NCI-H345 (cell line): ENCODE measurements at regions not wholly inside any gene's neighbourhood (a gene's known extent, or its start where the extent isn't known, plus 50 kb on each side); places are given as distances from the start of the nearest gene placed in this dataset.

ENCODE experiments used
- DNase-seq: peaks from one replicate; lab custom pipeline; 2025; lab: John Stamatoyannopoulos, UW

- DNase-seq, result no peak
Observed at GRCh38 chr13:40190641-40191100, 475.8 kb downstream of the FOXO1 start.

- DNase-seq, result no peak
Observed at GRCh38 chr13:40191186-40191980, 475.1 kb downstream of the FOXO1 start.

- DNase-seq, result no peak
Observed at GRCh38 chr13:40192452-40192851, 474.0 kb downstream of the FOXO1 start.

- DNase-seq, result no peak
Observed at GRCh38 chr13:40192858-40193257, 473.6 kb downstream of the FOXO1 start.

- DNase-seq, result no peak
Observed at GRCh38 chr13:40193286-40194223, 472.9 kb downstream of the FOXO1 start.

- no peak for DNase-seq
Observed at GRCh38 chr13:40194224-40194806, 472.1 kb downstream of the FOXO1 start.

GRCh38 chr13:40197049-40197448 is 469.4 kb downstream of the FOXO1 start:
- no peak for DNase-seq

- DNase-seq, result no peak
Observed at GRCh38 chr13:40197936-40198595, 468.4 kb downstream of the FOXO1 start.

GRCh38 chr13:40200273-40200978 is 466.0 kb downstream of the FOXO1 start:
- no peak for DNase-seq

- no peak for DNase-seq
Observed at GRCh38 chr13:40204246-40204645, 462.2 kb downstream of the FOXO1 start.

- no peak for DNase-seq
Observed at GRCh38 chr13:40205771-40206240, 460.6 kb downstream of the FOXO1 start.

GRCh38 chr13:40206241-40207000 is 460.0 kb downstream of the FOXO1 start:
- no peak for DNase-seq

GRCh38 chr13:40207001-40207478 is 459.4 kb downstream of the FOXO1 start:
- DNase-seq, result no peak

- DNase-seq, result no peak
Observed at GRCh38 chr13:40208517-40208916, 457.9 kb downstream of the FOXO1 start.

- no peak for DNase-seq
Observed at GRCh38 chr13:40210865-40211585, 455.4 kb downstream of the FOXO1 start.

- DNase-seq, result no peak
Observed at GRCh38 chr13:40211586-40211968, 454.9 kb downstream of the FOXO1 start.

GRCh38 chr13:40213779-40214178 is 452.7 kb downstream of the FOXO1 start:
- DNase-seq, result no peak

GRCh38 chr13:40215311-40215710 is 451.1 kb downstream of the FOXO1 start:
- DNase-seq, result no peak

GRCh38 chr13:40215747-40216146 is 450.7 kb downstream of the FOXO1 start:
- no peak for DNase-seq

- DNase-seq, result no peak
Observed at GRCh38 chr13:40217675-40218074, 448.8 kb downstream of the FOXO1 start.
